HCT116 (cell line): ENCODE measurements at regions not wholly inside any gene's neighbourhood (a gene's known extent, or its start where the extent isn't known, plus 50 kb on each side); places are given as distances from the start of the nearest gene placed in this dataset.

Experiments
- ATAC-seq: fragments of 200-7000 bp; cut with Tn5 transposase; 2 replicates; pipeline ENCODE4 v1.9.1; 2020; ENCODE audit warnings: mild to moderate bottlenecking, moderate library complexity
- BruUV-seq: library from RNA; stranded (reverse); fragments of 400-500 nt; replicated peaks from 2 replicates; lab custom pipeline; 2021; lab: Mats Ljungman, UMichigan
- CTCF ChIA-PET: fragments of 300-600 bp; sonication (Branson Sonifier 250); formaldehyde crosslinking; loops from one replicate; lab custom pipeline; 2021; ENCODE audit warnings: antibody characterized with exemption; lab: Charles Lee
- POLR2A ChIA-PET: fragments of 300-600, 350-600 bp; sonication (Branson Sonifier 250); formaldehyde crosslinking; loops from one replicate; lab custom pipeline; 2021; ENCODE audit warnings: antibody characterized with exemption; lab: Charles Lee
- RAD21 ChIA-PET, 2 experiments: fragments of 300-600 bp; sonication (Branson Sonifier 250); formaldehyde crosslinking; loops; one replicate each; lab custom pipeline; 2023; ENCODE audit warnings: low total read pairs in 2 of 2; ENCODE audit not compliant: uncharacterized antibody in 2 of 2, unreplicated experiment in 2 of 2, low non-redundant PET in 1 of 2; lab: Charles Lee
- DNase-seq: peaks from one replicate; pipeline ENCODE4 v3.0.0-alpha.2; 2010; ENCODE audit warnings: low read depth, low spot score
- H2AFZ ChIP-seq: fragments of 200-600 bp; shearing (Covaris generic), sonication (generic); 2 replicates; pipeline ENCODE4 v1.6.1; 2017; ENCODE audit warnings: low read depth, mixed run types, mixed read lengths, antibody characterized with exemption, low read length; ENCODE audit not compliant: poor library complexity, severe bottlenecking
- H3K27ac ChIP-seq: 2 replicates; pipeline ENCODE4 v1.5.1; 2012; ENCODE audit warnings: low read depth, low read length
- H3K27me3 ChIP-seq: fragments of 200-600 bp; sonication (generic); 2 replicates; pipeline ENCODE4 v1.6.1; 2016; ENCODE audit warnings: mixed run types, low read length, mixed read lengths; ENCODE audit not compliant: insufficient read depth
- H3K36me3 ChIP-seq, 2 experiments: fragments of 200-500 bp in 1 of 2; fragments of 200-600 bp in 1 of 2; sonication (Bioruptor generic) in 1 of 2; sonication (generic) in 1 of 2; 2 replicates each; pipeline versions ENCODE4 v1.5.1 to v1.6.1; 2014 to 2016; ENCODE audit warnings: low read length in 2 of 2, inconsistent platforms in 1 of 2, mixed read lengths in 1 of 2, mixed run types in 1 of 2; ENCODE audit not compliant: insufficient read depth in 2 of 2, control insufficient read depth in 1 of 2
- H3K4me1 ChIP-seq, 2 experiments: fragments of 200-600 bp in 1 of 2; sonication (generic) in 1 of 2; 2 replicates each; pipeline versions ENCODE4 v1.5.1 to v1.6.1; 2012 to 2017; ENCODE audit warnings: low read length in 2 of 2, inconsistent platforms in 1 of 2, mild to moderate bottlenecking in 1 of 2, mixed read lengths in 1 of 2, mixed run types in 1 of 2, moderate library complexity in 1 of 2; ENCODE audit not compliant: insufficient read depth in 2 of 2, control insufficient read depth in 1 of 2
- H3K4me2 ChIP-seq: fragments of 200-600 bp; sonication (generic); 2 replicates; pipeline ENCODE4 v1.6.1; 2017; ENCODE audit warnings: mixed run types, low read length, mixed read lengths
- H3K4me3 ChIP-seq, 2 experiments: fragments of 200-600 bp in 1 of 2; sonication (generic) in 1 of 2; replicated peaks in 1 of 2; 2 replicates each; pipeline ENCODE4 v1.5.1; 2011 to 2016; ENCODE audit warnings: low read length in 2 of 2, control low read depth in 1 of 2, low read depth in 1 of 2, mild to moderate bottlenecking in 1 of 2, mixed read lengths in 1 of 2, mixed run types in 1 of 2
- H3K79me2 ChIP-seq: fragments of 200-600 bp; sonication (generic); 2 replicates; pipeline ENCODE4 v1.6.1; 2017; ENCODE audit warnings: mild to moderate bottlenecking, mixed run types, low read length, moderate library complexity, mixed read lengths; ENCODE audit not compliant: insufficient read depth
- H3K9ac ChIP-seq: fragments of 200-600 bp; sonication (generic); 2 replicates; pipeline ENCODE4 v1.6.1; 2016; ENCODE audit warnings: low read length, mixed read lengths
- H3K9me2 ChIP-seq: fragments of 200-600 bp; sonication (generic), shearing (Covaris generic); 2 replicates; pipeline ENCODE4 v1.6.1; 2017; ENCODE audit warnings: mixed run types, mild to moderate bottlenecking, moderate library complexity; ENCODE audit not compliant: insufficient read depth
- H3K9me3 ChIP-seq, 2 experiments: fragments of 200-500 bp in 1 of 2; fragments of 200-600 bp in 1 of 2; sonication (Bioruptor generic) in 1 of 2; sonication (generic) in 1 of 2; 2 replicates each; pipeline ENCODE4 v1.6.1; 2014 to 2017; ENCODE audit warnings: low read length in 2 of 2, mixed read lengths in 2 of 2, inconsistent platforms in 1 of 2, low read depth in 1 of 2, mild to moderate bottlenecking in 1 of 2, mixed run types in 1 of 2, moderate library complexity in 1 of 2; ENCODE audit not compliant: control insufficient read depth in 1 of 2, insufficient read depth in 1 of 2
- H4K20me1 ChIP-seq: fragments of 200-600 bp; sonication (generic), shearing (Covaris generic); 2 replicates; pipeline ENCODE4 v1.6.1; 2017; ENCODE audit warnings: mixed run types, mild to moderate bottlenecking, moderate library complexity; ENCODE audit not compliant: insufficient read depth
- ATF3 ChIP-seq: IDR thresholded peaks from 2 replicates; pipeline ENCODE4 v1.6.1; 2012
- EZH2 ChIP-seq: fragments of 200-600 bp; sonication (generic); IDR thresholded peaks from 2 replicates; pipeline ENCODE4 v1.6.1; 2017; ENCODE audit warnings: antibody characterized with exemption, mixed run types
- EZH2phosphoT487 ChIP-seq: fragments of 200-600 bp; IDR thresholded peaks from 2 replicates; pipeline ENCODE4 v1.6.1; 2018; ENCODE audit warnings: antibody characterized with exemption, borderline replicate concordance
- RAD21 ChIP-seq: IDR thresholded peaks from 2 replicates; pipeline ENCODE4 v1.6.1; 2012; ENCODE audit warnings: low read depth, mild to moderate bottlenecking
- REST ChIP-seq: IDR thresholded peaks from 2 replicates; pipeline ENCODE4 v1.6.1; 2012; ENCODE audit warnings: low read depth
- SIN3A ChIP-seq: IDR thresholded peaks from 2 replicates; pipeline ENCODE4 v1.6.1; 2012; ENCODE audit warnings: low read depth
- SP1 ChIP-seq: IDR thresholded peaks from 2 replicates; pipeline ENCODE4 v1.6.1; 2012; ENCODE audit warnings: low read depth
- YY1 ChIP-seq: IDR thresholded peaks from 2 replicates; pipeline ENCODE4 v1.6.1; 2011; ENCODE audit warnings: low read length, low read depth, moderate library complexity, mild to moderate bottlenecking; ENCODE audit not compliant: insufficient replicate concordance; ENCODE audit errors: extremely low read depth
- ZBTB33 ChIP-seq: IDR thresholded peaks from 2 replicates; pipeline ENCODE4 v1.6.1; 2011; ENCODE audit warnings: mild to moderate bottlenecking, low read length, moderate library complexity; ENCODE audit not compliant: insufficient replicate concordance; ENCODE audit errors: extremely low read depth
- ZNF274 ChIP-seq: fragments of 200-500 bp; sonication (Bioruptor generic); IDR thresholded peaks from 2 replicates; pipeline ENCODE4 v1.6.1; 2014; ENCODE audit warnings: mild to moderate bottlenecking, low read depth, low read length, inconsistent platforms
- intact Hi-C: fragments of 100-400 bp; cut with micrococcal nuclease; formaldehyde crosslinking; loops from 2 replicates; pipeline ENCODE4 v1.10.0; 2022

- ChIA-PET CTCF (no interaction called here), POLR2A (no interaction called here), RAD21 (no interaction called here)
- Histone ChIP-seq H3K9me2 (no peaks in the 10 kb centered on the region), H3K79me2 (no peaks in the 10 kb centered on the region), H3K4me2 (no peak overlapping the region), H3K36me3 (no peaks in the 10 kb centered on the region), H3K9me3 (no peaks in the 10 kb centered on the region), H3K9ac (no peak overlapping the region), H4K20me1 (no peaks in the 10 kb centered on the region), H3K4me1 (no peaks in the 10 kb centered on the region), H3K27me3 (peaks cover 9% of the 10 kb centered on the region), H3K27ac (no peak overlapping the region), H2AFZ (no peak overlapping the region), H3K4me3 (no peak overlapping the region)
- TF ChIP-seq REST, result no peak
- TF ChIP-seq YY1, result no peak
- no peak for TF ChIP-seq ZNF274
- no peak for TF ChIP-seq RAD21
- TF ChIP-seq ZBTB33, result no peak
- no peak for TF ChIP-seq ATF3
- no peak for TF ChIP-seq SP1
- TF ChIP-seq EZH2phosphoT487, result no peak
- TF ChIP-seq EZH2, result no peak
- TF ChIP-seq SIN3A, result no peak
- no TSS peak for BruUV-seq
- ATAC-seq, result no peak
- no peak for DNase-seq
- intact Hi-C loops, result no loop called here
Observed at GRCh38 chr16:16930309-16931000, 540.3 kb downstream of the XYLT1 start.
